Transverse colon (tissue), 4 donors: ENCODE measurements at regions not wholly inside any gene's neighbourhood (a gene's known extent, or its start where the extent isn't known, plus 50 kb on each side); places are given as distances from the start of the nearest gene placed in this dataset.

Source experiments
- POLR2AphosphoS5 ChIP-seq, 3 donors: sonication (generic); formaldehyde crosslinking; IDR thresholded peaks; one replicate each; pipeline ENCODE4 v1.6.1; 2016; ENCODE audit warnings: antibody characterized with exemption in 3 of 3
- TF ChIP-seq, protein P1 (sequence below), 5 experiments: fragments of 200-600 bp in 3 of 5; fragments of 450-650 bp in 2 of 5; sonication (generic) in 3 of 5; IDR thresholded peaks; 1 replicate in 2 of 5; 2 replicates in 3 of 5; pipeline ENCODE4 v1.5.1; 2016 to 2017; ENCODE audit warnings: antibody characterized with exemption in 5 of 5, inconsistent platforms in 3 of 5, mild to moderate bottlenecking in 2 of 5, moderate library complexity in 1 of 5

DNA sequence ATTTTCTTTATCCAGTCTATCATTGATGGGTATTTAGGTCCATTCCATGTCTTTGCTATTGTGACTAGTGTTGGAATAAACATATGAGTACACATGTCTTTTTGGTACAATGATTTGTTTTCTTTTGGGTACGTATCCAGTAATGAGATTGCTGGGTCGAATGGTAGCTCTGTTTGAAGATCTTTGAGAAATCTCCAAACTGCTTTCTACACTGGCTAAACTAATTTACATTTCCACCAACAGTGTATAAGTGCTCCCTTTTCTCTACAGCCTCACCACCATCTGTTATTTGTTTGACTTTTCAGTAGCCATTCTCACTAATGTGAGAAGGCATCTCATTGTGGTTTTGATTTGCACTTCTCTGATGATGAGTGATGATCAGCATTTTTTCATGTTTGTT lies 103.7 kb downstream of the GOSR1 start:
- TF ChIP-seq, protein P1, sequence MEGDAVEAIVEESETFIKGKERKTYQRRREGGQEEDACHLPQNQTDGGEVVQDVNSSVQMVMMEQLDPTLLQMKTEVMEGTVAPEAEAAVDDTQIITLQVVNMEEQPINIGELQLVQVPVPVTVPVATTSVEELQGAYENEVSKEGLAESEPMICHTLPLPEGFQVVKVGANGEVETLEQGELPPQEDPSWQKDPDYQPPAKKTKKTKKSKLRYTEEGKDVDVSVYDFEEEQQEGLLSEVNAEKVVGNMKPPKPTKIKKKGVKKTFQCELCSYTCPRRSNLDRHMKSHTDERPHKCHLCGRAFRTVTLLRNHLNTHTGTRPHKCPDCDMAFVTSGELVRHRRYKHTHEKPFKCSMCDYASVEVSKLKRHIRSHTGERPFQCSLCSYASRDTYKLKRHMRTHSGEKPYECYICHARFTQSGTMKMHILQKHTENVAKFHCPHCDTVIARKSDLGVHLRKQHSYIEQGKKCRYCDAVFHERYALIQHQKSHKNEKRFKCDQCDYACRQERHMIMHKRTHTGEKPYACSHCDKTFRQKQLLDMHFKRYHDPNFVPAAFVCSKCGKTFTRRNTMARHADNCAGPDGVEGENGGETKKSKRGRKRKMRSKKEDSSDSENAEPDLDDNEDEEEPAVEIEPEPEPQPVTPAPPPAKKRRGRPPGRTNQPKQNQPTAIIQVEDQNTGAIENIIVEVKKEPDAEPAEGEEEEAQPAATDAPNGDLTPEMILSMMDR (IDR thresholded peaks at IDR 0.05) = no peak
- no peak for TF ChIP-seq POLR2AphosphoS5 (IDR thresholded peaks at IDR 0.05)
